PC-3 (cell line): ENCODE measurements at regions not wholly inside any gene's neighbourhood (a gene's known extent, or its start where the extent isn't known, plus 50 kb on each side); places are given as distances from the start of the nearest gene placed in this dataset.

ENCODE experiments used
- ATAC-seq: fragments of 200-7000 bp; cut with Tn5 transposase; 2 replicates; pipeline ENCODE4 v1.9.1; 2020; ENCODE audit warnings: mild to moderate bottlenecking, moderate library complexity
- BruUV-seq: library from RNA; stranded (reverse); fragments of 400-500 nt; replicated peaks from 2 replicates; lab custom pipeline; 2021; lab: Mats Ljungman, UMichigan
- CTCF ChIA-PET: fragments of 300-600 bp; sonication (Branson Sonifier 250); formaldehyde crosslinking; loops from one replicate; lab custom pipeline; 2022; ENCODE audit warnings: antibody characterized with exemption; lab: Charles Lee
- POLR2A ChIA-PET: fragments of 300-600 bp; sonication (Branson Sonifier 250); formaldehyde crosslinking; loops from one replicate; lab custom pipeline; 2022; ENCODE audit warnings: antibody characterized with exemption; ENCODE audit not compliant: unreplicated experiment; lab: Charles Lee
- DNase-seq: peaks from one replicate; pipeline ENCODE4 v3.0.0-alpha.2; 2015
- H2AFZ ChIP-seq: fragments of 300-600 bp; sonication (generic); 2 replicates; pipeline ENCODE4 v1.6.0; 2016; ENCODE audit warnings: antibody characterized with exemption, low read length
- H3F3A ChIP-seq: fragments of 300-600 bp; sonication (generic); one replicate; pipeline ENCODE4 v1.6.0; 2017; ENCODE audit warnings: antibody characterized with exemption, low read length, control low read depth, mild to moderate bottlenecking; ENCODE audit not compliant: unreplicated experiment
- H3K27ac ChIP-seq: fragments of 300-600 bp; sonication (generic); 2 replicates; pipeline ENCODE4 v1.5.1; 2016; ENCODE audit warnings: mild to moderate bottlenecking, low read length
- H3K27me3 ChIP-seq: fragments of 300-600 bp; sonication (generic); 2 replicates; pipeline ENCODE4 v1.6.1; 2016; ENCODE audit warnings: low read length, mixed read lengths
- H3K36me3 ChIP-seq: fragments of 300-600 bp; sonication (generic); 2 replicates; pipeline ENCODE4 v1.6.1; 2016; ENCODE audit warnings: low read depth, mixed run types, low read length, mixed read lengths
- H3K4me1 ChIP-seq: fragments of 300-600 bp; sonication (generic); 2 replicates; pipeline ENCODE4 v1.5.1; 2016; ENCODE audit warnings: low read length; ENCODE audit not compliant: insufficient read depth
- H3K4me2 ChIP-seq: fragments of 300-600 bp; sonication (generic); 2 replicates; pipeline ENCODE4 v1.6.0; 2016; ENCODE audit warnings: low read length
- H3K4me3 ChIP-seq: fragments of 300-600 bp; sonication (generic); 2 replicates; pipeline ENCODE4 v1.5.1; 2016; ENCODE audit warnings: mild to moderate bottlenecking, low read length, mixed read lengths
- H3K79me2 ChIP-seq: fragments of 300-600 bp; sonication (generic); 2 replicates; pipeline ENCODE4 v1.6.1; 2017; ENCODE audit warnings: low read length, mixed read lengths
- H3K9ac ChIP-seq: fragments of 300-600 bp; sonication (generic); 2 replicates; pipeline ENCODE4 v1.6.0; 2016; ENCODE audit warnings: mild to moderate bottlenecking, low read length
- H3K9me2 ChIP-seq: fragments of 300-600 bp; sonication (generic); replicated peaks from 2 replicates; pipeline ENCODE4 v1.6.1; 2016; ENCODE audit warnings: mixed run types, low read length, mixed read lengths
- H3K9me3 ChIP-seq: fragments of 300-600 bp; sonication (generic); 2 replicates; pipeline ENCODE4 v1.6.1; 2016; ENCODE audit warnings: low read length, mixed read lengths
- H4K20me1 ChIP-seq: fragments of 300-600 bp; sonication (generic); 2 replicates; pipeline ENCODE4 v1.6.1; 2016; ENCODE audit warnings: low read length, mixed read lengths
- CTCF ChIP-seq: fragments of 300-600 bp; sonication (generic); conservative IDR thresholded peaks from 2 replicates; pipeline ENCODE4 v1.5.1; 2017; ENCODE audit warnings: antibody characterized with exemption, low read depth, mild to moderate bottlenecking, low read length
- EZH2 ChIP-seq: fragments of 300-600 bp; sonication (generic); IDR thresholded peaks from one replicate; pipeline ENCODE4 v1.6.1; 2017; ENCODE audit warnings: antibody characterized with exemption, mild to moderate bottlenecking, low read length; ENCODE audit not compliant: unreplicated experiment
- EZH2phosphoT487 ChIP-seq: fragments of 300-600 bp; sonication (generic); IDR thresholded peaks from 2 replicates; pipeline ENCODE4 v1.6.1; 2018; ENCODE audit warnings: mild to moderate bottlenecking, antibody characterized with exemption, low read length, borderline replicate concordance
- intact Hi-C: fragments of 100-400 bp; cut with micrococcal nuclease; formaldehyde crosslinking; loops from 2 replicates; pipeline ENCODE4 v1.9.0; 2023

- Histone ChIP-seq H3K27me3 (no peaks in the 10 kb centered on the region), H3K36me3 (no peaks in the 10 kb centered on the region), H3K4me3 (no peak overlapping the region), H3K79me2 (no peaks in the 10 kb centered on the region), H2AFZ (no peak overlapping the region), H4K20me1 (no peaks in the 10 kb centered on the region), H3F3A (no peaks in the 10 kb centered on the region), H3K9ac (no peak overlapping the region), H3K9me2 (no peaks in the 10 kb centered on the region), H3K27ac (no peak overlapping the region), H3K4me2 (no peak overlapping the region), H3K9me3 (no peaks in the 10 kb centered on the region), H3K4me1 (no peaks in the 10 kb centered on the region)
- POLR2A ChIA-PET, result no interaction called here
- BruUV-seq, result no TSS peak
- DNase-seq, result no peak
- CTCF ChIA-PET, result no interaction called here
- no peak for ATAC-seq
- TF ChIP-seq EZH2phosphoT487 (no peak), CTCF (no peak), EZH2 (no peak)
- intact Hi-C loops, result no loop called here
These were observed 260.5 kb upstream of the CHRM3 start for GRCh38 chr1:239125893-239126292.

GRCh38 chr1:239125027-239125426 is 261.3 kb upstream of the CHRM3 start:
- no peak overlapping the region for H3K9ac ChIP-seq
- DNase-seq (peak; percentile 27), ATAC-seq (peak; percentile 95)
- no peak overlapping the region for H3K27ac ChIP-seq
- no peak overlapping the region for H3K4me2 ChIP-seq
- H2AFZ ChIP-seq, result peak overlapping the region; percentile 23; the same call in 1 of the 2 replicates
- H3K9me3 ChIP-seq, result no peaks in the 10 kb centered on the region
- CTCF ChIA-PET, result no interaction called here
- no peaks in the 10 kb centered on the region for H3K27me3 ChIP-seq
- no peaks in the 10 kb centered on the region for H3K9me2 ChIP-seq
- no peaks in the 10 kb centered on the region for H3K36me3 ChIP-seq
- no peaks in the 10 kb centered on the region for H3K4me1 ChIP-seq
- no peaks in the 10 kb centered on the region for H4K20me1 ChIP-seq
- no TSS peak for BruUV-seq
- intact Hi-C loops, result no loop called here
- no peak for TF ChIP-seq EZH2
- TF ChIP-seq CTCF, result no peak
- TF ChIP-seq EZH2phosphoT487, result no peak
- H3K79me2 ChIP-seq, result no peaks in the 10 kb centered on the region
- POLR2A ChIA-PET, result no interaction called here
- H3K4me3 ChIP-seq, result no peak overlapping the region
- H3F3A ChIP-seq, result no peaks in the 10 kb centered on the region

- Histone ChIP-seq H4K20me1 (no peaks in the 10 kb centered on the region), H3K4me1 (no peaks in the 10 kb centered on the region), H3K9me3 (no peaks in the 10 kb centered on the region), H3K36me3 (no peaks in the 10 kb centered on the region), H2AFZ (no peak overlapping the region), H3F3A (no peaks in the 10 kb centered on the region), H3K4me3 (no peak overlapping the region), H3K9me2 (no peaks in the 10 kb centered on the region), H3K79me2 (no peaks in the 10 kb centered on the region), H3K27ac (no peak overlapping the region), H3K9ac (no peak overlapping the region), H3K27me3 (no peaks in the 10 kb centered on the region), H3K4me2 (no peak overlapping the region)
- ATAC-seq (no peak), DNase-seq (no peak)
- intact Hi-C loops, result no loop called here
- POLR2A ChIA-PET, result no interaction called here
- CTCF ChIA-PET, result no interaction called here
- TF ChIP-seq EZH2phosphoT487 (no peak), CTCF (no peak), EZH2 (no peak)
- BruUV-seq, result no TSS peak
These were observed 263.1 kb upstream of the CHRM3 start for GRCh38 chr1:239123260-239123659.
